NB4 (cell line): ENCODE measurements at regions not wholly inside any gene's neighbourhood (a gene's known extent, or its start where the extent isn't known, plus 50 kb on each side); places are given as distances from the start of the nearest gene placed in this dataset.

Experiments used
- DNase-seq: peaks from one replicate; pipeline ENCODE4 v3.0.0; 2010; ENCODE audit warnings: low read depth
- H3K4me3 ChIP-seq: one replicate; pipeline ENCODE4 v1.5.1; 2011; ENCODE audit warnings: mild to moderate bottlenecking, low read depth, low read length, moderate library complexity
- MAX ChIP-seq: IDR thresholded peaks from 2 replicates; pipeline ENCODE4 v1.6.1; 2011; ENCODE audit warnings: low read depth, low read length
- MYC ChIP-seq: IDR thresholded peaks from 2 replicates; pipeline ENCODE4 v1.6.1; 2011; ENCODE audit warnings: low read depth, low read length
- POLR2A ChIP-seq: IDR thresholded peaks from 2 replicates; pipeline ENCODE4 v1.6.1; 2011; ENCODE audit warnings: mild to moderate bottlenecking; ENCODE audit not compliant: insufficient read length; ENCODE audit errors: extremely low read depth
- TF ChIP-seq, protein P1 (sequence below): IDR thresholded peaks from one replicate; pipeline ENCODE4 v1.5.1; 2012; ENCODE audit warnings: low read depth, low read length

- H3K4me3 ChIP-seq, result no peak overlapping the region
- TF ChIP-seq POLR2A (no peak), MYC (no peak), MAX (no peak)
- TF ChIP-seq, protein P1, sequence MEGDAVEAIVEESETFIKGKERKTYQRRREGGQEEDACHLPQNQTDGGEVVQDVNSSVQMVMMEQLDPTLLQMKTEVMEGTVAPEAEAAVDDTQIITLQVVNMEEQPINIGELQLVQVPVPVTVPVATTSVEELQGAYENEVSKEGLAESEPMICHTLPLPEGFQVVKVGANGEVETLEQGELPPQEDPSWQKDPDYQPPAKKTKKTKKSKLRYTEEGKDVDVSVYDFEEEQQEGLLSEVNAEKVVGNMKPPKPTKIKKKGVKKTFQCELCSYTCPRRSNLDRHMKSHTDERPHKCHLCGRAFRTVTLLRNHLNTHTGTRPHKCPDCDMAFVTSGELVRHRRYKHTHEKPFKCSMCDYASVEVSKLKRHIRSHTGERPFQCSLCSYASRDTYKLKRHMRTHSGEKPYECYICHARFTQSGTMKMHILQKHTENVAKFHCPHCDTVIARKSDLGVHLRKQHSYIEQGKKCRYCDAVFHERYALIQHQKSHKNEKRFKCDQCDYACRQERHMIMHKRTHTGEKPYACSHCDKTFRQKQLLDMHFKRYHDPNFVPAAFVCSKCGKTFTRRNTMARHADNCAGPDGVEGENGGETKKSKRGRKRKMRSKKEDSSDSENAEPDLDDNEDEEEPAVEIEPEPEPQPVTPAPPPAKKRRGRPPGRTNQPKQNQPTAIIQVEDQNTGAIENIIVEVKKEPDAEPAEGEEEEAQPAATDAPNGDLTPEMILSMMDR, result no peak
- DNase-seq, result no peak
These were observed 678.1 kb upstream of the GOT2 start for GRCh38 chr16:59411961-59412841.

DNA sequence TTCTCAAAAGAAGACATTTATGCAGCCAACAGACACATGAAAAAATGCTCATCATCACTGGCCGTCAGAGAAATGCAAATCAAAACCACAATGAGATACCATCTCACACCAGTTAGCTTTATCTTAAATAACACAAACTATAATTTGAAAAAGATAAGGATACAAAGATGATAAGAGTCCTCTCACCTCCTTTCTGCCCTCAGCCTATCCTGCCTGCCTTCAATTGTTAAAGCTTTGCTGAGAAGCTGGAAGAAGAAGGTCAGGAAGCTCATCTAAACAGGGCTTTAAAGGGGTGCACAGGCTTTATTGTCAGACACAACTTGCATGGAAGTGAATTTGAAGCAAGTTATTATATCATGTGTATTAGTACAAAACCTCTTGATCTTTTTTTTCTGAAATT, 676.3 kb upstream of the GOT2 start:
- TF ChIP-seq MYC, result no peak
- TF ChIP-seq, protein P1, result no peak

GRCh38 chr16:59405802-59406201, 671.7 kb upstream of the GOT2 start:
- TF ChIP-seq, protein P1, result no peak
- TF ChIP-seq POLR2A (no peak), MYC (no peak), MAX (no peak)
- no peak overlapping the region for H3K4me3 ChIP-seq
- DNase-seq, result no peak

More for the DNA sequence above, 676.3 kb upstream of the GOT2 start:
- DNase-seq, result no peak
- H3K4me3 ChIP-seq, result no peak overlapping the region

GRCh38 chr16:59404509-59404908, 670.4 kb upstream of the GOT2 start:
- no peak for DNase-seq
- no peak overlapping the region for H3K4me3 ChIP-seq
- TF ChIP-seq POLR2A (no peak), MYC (no peak)
- TF ChIP-seq, protein P1, result no peak

DNA sequence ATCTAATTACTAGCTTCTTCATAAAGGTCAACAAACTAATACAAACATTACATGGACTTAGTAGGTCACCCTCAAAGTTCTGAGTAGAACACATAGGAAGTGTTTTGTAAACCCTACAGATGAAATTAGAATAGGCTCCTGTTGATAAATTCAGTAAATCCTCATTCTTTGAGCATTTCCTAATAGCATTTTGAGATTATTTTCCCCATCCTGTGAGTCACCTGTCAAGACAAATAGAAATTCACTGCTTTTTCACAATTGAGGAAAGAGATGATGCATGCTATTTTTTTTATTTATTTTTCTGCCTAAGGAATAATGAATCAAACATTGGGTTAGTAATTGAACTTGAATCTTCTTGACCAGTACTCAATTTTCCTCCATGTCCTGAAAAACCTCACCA, 666.7 kb upstream of the GOT2 start:
- no peak overlapping the region for H3K4me3 ChIP-seq
- no peak for TF ChIP-seq MYC
- TF ChIP-seq, protein P1, result no peak
- no peak for TF ChIP-seq POLR2A
- TF ChIP-seq MAX, result no peak
- no peak for DNase-seq

GRCh38 chr16:59397638-59398037, 663.5 kb upstream of the GOT2 start:
- DNase-seq, result no peak
- no peak for TF ChIP-seq POLR2A
- TF ChIP-seq MAX, result no peak
- TF ChIP-seq MYC, result no peak
- TF ChIP-seq, protein P1, result no peak

More at GRCh38 chr16:59397638-59398037, 663.5 kb upstream of the GOT2 start:
- H3K4me3 ChIP-seq, result no peak overlapping the region
